ENCODE measurements at regions not wholly inside any gene's neighbourhood (a gene's known extent, or its start where the extent isn't known, plus 50 kb on each side); places are given as distances from the start of the nearest gene placed in this dataset.

- no peak for TF ChIP-seq CTCF (IDR thresholded peaks at IDR 0.05; ENCODE audit: extremely low read depth, insufficient read depth, missing control alignments)
- in situ Hi-C loops (cut with MboI; ENCODE audit: low pct_unique_long_range_greater_than_20kb, low sequenced_read_pairs, unreplicated experiment): no loop called here
These were observed 474.4 kb downstream of the NTRK3 start for GRCh38 chr15:87781959-87782625.

GRCh38 chr15:87779746-87780145, 476.8 kb downstream of the NTRK3 start:
- DNase-seq (ENCODE audit: low spot score): no peak
- in situ Hi-C loops (cut with MboI; ENCODE audit: low pct_unique_long_range_greater_than_20kb, low sequenced_read_pairs, unreplicated experiment): no loop called here
- no peak for TF ChIP-seq CTCF (IDR thresholded peaks at IDR 0.05; ENCODE audit: extremely low read depth, insufficient read depth, missing control alignments)

More at GRCh38 chr15:87781959-87782625, 474.4 kb downstream of the NTRK3 start:
- DNase-seq (ENCODE audit: low spot score): no peak

- in situ Hi-C loops (cut with MboI; ENCODE audit: low pct_unique_long_range_greater_than_20kb, low sequenced_read_pairs, unreplicated experiment): no loop called here
- no peak for TF ChIP-seq CTCF (IDR thresholded peaks at IDR 0.05; ENCODE audit: extremely low read depth, insufficient read depth, missing control alignments)
- no peak for DNase-seq (ENCODE audit: low spot score)
These were observed 478.2 kb downstream of the NTRK3 start for GRCh38 chr15:87778358-87778757.

GRCh38 chr15:87777054-87777561, 479.4 kb downstream of the NTRK3 start:
- no peak for TF ChIP-seq CTCF (IDR thresholded peaks at IDR 0.05; ENCODE audit: extremely low read depth, insufficient read depth, missing control alignments)
- DNase-seq (ENCODE audit: low spot score): no peak
- in situ Hi-C loops (cut with MboI; ENCODE audit: low pct_unique_long_range_greater_than_20kb, low sequenced_read_pairs, unreplicated experiment): no loop called here

- TF ChIP-seq CTCF (IDR thresholded peaks at IDR 0.05; ENCODE audit: extremely low read depth, insufficient read depth, missing control alignments): no peak
- in situ Hi-C loops (cut with MboI; ENCODE audit: low pct_unique_long_range_greater_than_20kb, low sequenced_read_pairs, unreplicated experiment): no loop called here
- no peak for DNase-seq (ENCODE audit: low spot score)
These were observed 489.0 kb downstream of the NTRK3 start for GRCh38 chr15:87767516-87767915.

GRCh38 chr15:87764461-87765240, 491.9 kb downstream of the NTRK3 start:
- DNase-seq (ENCODE audit: low spot score): no peak
- in situ Hi-C loops (cut with MboI; ENCODE audit: low pct_unique_long_range_greater_than_20kb, low sequenced_read_pairs, unreplicated experiment): no loop called here
- TF ChIP-seq CTCF (IDR thresholded peaks at IDR 0.05; ENCODE audit: extremely low read depth, insufficient read depth, missing control alignments): no peak
